ENCODE measurements at regions not wholly inside any gene's neighbourhood (a gene's known extent, or its start where the extent isn't known, plus 50 kb on each side); places are given as distances from the start of the nearest gene placed in this dataset.

- TF ChIP-seq RXRA (CRISPR knock-in tag; IDR thresholded peaks at IDR 0.05) (no peak), SRSF1 (optimal IDR thresholded peaks at IDR 0.05; ENCODE audit: low read depth, low read length) (no peak), ZNF274 (CRISPR knock-in tag; IDR thresholded peaks at IDR 0.05) (no peak), PHF5A (CRISPR knock-in tag; IDR thresholded peaks at IDR 0.05; ENCODE audit: low read depth, unreplicated experiment) (no peak), HOXA9 (CRISPR knock-in tag; IDR thresholded peaks at IDR 0.05; ENCODE audit: borderline replicate concordance) (no peak), ZNF576 (CRISPR knock-in tag; IDR thresholded peaks at IDR 0.05) (no peak), CTCF (CRISPR knock-in tag; IDR thresholded peaks at IDR 0.05) (no peak), ZBTB4 (CRISPR knock-in tag; IDR thresholded peaks at IDR 0.05; ENCODE audit: borderline replicate concordance) (no peak), ZSCAN12 (CRISPR knock-in tag; IDR thresholded peaks at IDR 0.05) (no peak), BRCA1 (CRISPR knock-in tag; IDR thresholded peaks at IDR 0.05) (no peak), GZF1 (CRISPR knock-in tag; IDR thresholded peaks at IDR 0.05) (no peak)
These were observed 788.4 kb downstream of the FRK start for GRCh38 chr6:115272311-115272710.

All from HepG2 (cell line).